Endothelial cell of umbilical vein (primary cell): ENCODE measurements at regions not wholly inside any gene's neighbourhood (a gene's known extent, or its start where the extent isn't known, plus 50 kb on each side); places are given as distances from the start of the nearest gene placed in this dataset.

Source experiments
- BruUV-seq: library from RNA; stranded (reverse); fragments of 400-500 nt; replicated peaks from 2 replicates; lab custom pipeline; 2021; lab: Mats Ljungman, UMichigan
- CTCF ChIA-PET: fragments of 300-600, 350-600 bp; sonication (Branson Sonifier 250); formaldehyde crosslinking; loops from one replicate; lab custom pipeline; 2021; ENCODE audit warnings: antibody characterized with exemption, inconsistent platforms; lab: Charles Lee
- POLR2A ChIA-PET: fragments of 300-600, 350-600 bp; sonication (Branson Sonifier 250); formaldehyde crosslinking; loops from one replicate; lab custom pipeline; 2021; ENCODE audit warnings: antibody characterized with exemption, inconsistent platforms; lab: Charles Lee
- DNase-seq: peaks from one replicate; pipeline ENCODE4 v3.0.0-alpha.2; 2011; ENCODE audit warnings: low read depth, low spot score
- FAIRE-seq: peaks from 2 replicates; lab custom pipeline; 2011; peaks lifted over from hg19 to GRCh38; lab: Jason Lieb, UNC
- H2AFZ ChIP-seq: 2 replicates; pipeline ENCODE4 v1.6.0; 2012; ENCODE audit warnings: low read depth, low read length, control low read depth, inconsistent platforms
- H3K27ac ChIP-seq: 2 replicates; pipeline ENCODE4 v1.5.1; 2011; ENCODE audit warnings: low read depth, mild to moderate bottlenecking, control low read depth, low read length, moderate library complexity; ENCODE audit not compliant: insufficient read depth
- H3K27me3 ChIP-seq, 2 experiments: 2 replicates each; pipeline versions ENCODE4 v1.6.0 to v1.6.1; 2011; ENCODE audit warnings: low read length in 2 of 2, mixed read lengths in 1 of 2; ENCODE audit not compliant: control insufficient read depth in 2 of 2, insufficient read depth in 2 of 2
- H3K36me3 ChIP-seq, 2 experiments: 2 replicates in 1 of 2; 3 replicates in 1 of 2; pipeline ENCODE4 v1.5.1; 2011; ENCODE audit warnings: low read length in 2 of 2, mild to moderate bottlenecking in 1 of 2, moderate library complexity in 1 of 2; ENCODE audit not compliant: control insufficient read depth in 2 of 2, insufficient read depth in 2 of 2; ENCODE audit errors: extremely low read depth in 1 of 2
- H3K4me1 ChIP-seq: 3 replicates; pipeline ENCODE4 v1.5.1; 2011; ENCODE audit warnings: mild to moderate bottlenecking, low read length; ENCODE audit not compliant: control insufficient read depth, insufficient read depth; ENCODE audit errors: extremely low read depth
- H3K4me2 ChIP-seq: 2 replicates; pipeline ENCODE4 v1.6.1; 2011; ENCODE audit warnings: low read length, control low read depth, mixed read lengths; ENCODE audit not compliant: insufficient read depth
- H3K4me3 ChIP-seq, 3 experiments: fragments of 200-600 bp in 1 of 3; sonication (generic), shearing (Covaris generic) in 1 of 3; replicated peaks in 1 of 3; 2 replicates each; pipeline ENCODE4 v1.5.1; 2011 to 2016; ENCODE audit warnings: control low read depth in 3 of 3, low read length in 3 of 3, mild to moderate bottlenecking in 2 of 3, inconsistent platforms in 1 of 3, low read depth in 1 of 3, moderate library complexity in 1 of 3; ENCODE audit not compliant: insufficient read depth in 1 of 3
- H3K79me2 ChIP-seq: 2 replicates; pipeline ENCODE4 v1.6.0; 2012; ENCODE audit warnings: low read length, inconsistent platforms; ENCODE audit not compliant: control insufficient read depth, insufficient read depth
- H3K9ac ChIP-seq: replicated peaks from 2 replicates; pipeline ENCODE3; 2011; ENCODE audit warnings: low read length, control low read depth; ENCODE audit not compliant: insufficient read depth; ENCODE audit errors: extremely low read depth
- H3K9me1 ChIP-seq: replicated peaks from 3 replicates; pipeline ENCODE4 v1.6.0; 2011; ENCODE audit warnings: mild to moderate bottlenecking, low read length; ENCODE audit not compliant: control insufficient read depth, insufficient read depth; ENCODE audit errors: extremely low read depth
- H3K9me3 ChIP-seq: replicated peaks from 2 replicates; pipeline ENCODE4 v1.5.1; 2012; ENCODE audit warnings: low read length, inconsistent platforms; ENCODE audit not compliant: control insufficient read depth, insufficient read depth
- H4K20me1 ChIP-seq: replicated peaks from 2 replicates; pipeline ENCODE3; 2011; ENCODE audit warnings: mild to moderate bottlenecking, low read length; ENCODE audit not compliant: control insufficient read depth, insufficient read depth; ENCODE audit errors: extremely low read depth
- CTCF ChIP-seq, 2 donors: IDR thresholded peaks; 1 replicate in 1 of 2; 2 replicates in 1 of 2; pipeline ENCODE4 v1.5.1; 2011; ENCODE audit warnings: low read length in 2 of 2, mild to moderate bottlenecking in 2 of 2, moderate library complexity in 2 of 2, control low read depth in 1 of 2, inconsistent platforms in 1 of 2, low read depth in 1 of 2; ENCODE audit not compliant: insufficient read depth in 1 of 2; ENCODE audit errors: extremely low read depth in 1 of 2
- EZH2 ChIP-seq: IDR thresholded peaks from 2 replicates; pipeline ENCODE4 v1.6.1; 2012; ENCODE audit warnings: borderline replicate concordance, low read depth, mild to moderate bottlenecking, moderate library complexity, low read length, inconsistent platforms; ENCODE audit not compliant: severe bottlenecking
- FOS ChIP-seq: IDR thresholded peaks from 2 replicates; pipeline ENCODE4 v1.6.1; 2011; ENCODE audit warnings: mild to moderate bottlenecking, low read length, moderate library complexity, borderline replicate concordance; ENCODE audit not compliant: insufficient read depth
- GATA2 ChIP-seq: IDR thresholded peaks from 2 replicates; pipeline ENCODE4 v1.7.0; 2011; ENCODE audit warnings: low read depth, mild to moderate bottlenecking, moderate library complexity, mixed read lengths, low read length; ENCODE audit not compliant: insufficient read length, insufficient read depth
- JUN ChIP-seq: IDR thresholded peaks from 2 replicates; pipeline ENCODE4 v1.6.1; 2011; ENCODE audit warnings: borderline replicate concordance, low read depth; ENCODE audit not compliant: insufficient read length, insufficient read depth
- MAX ChIP-seq: IDR thresholded peaks from 2 replicates; pipeline ENCODE4 v1.6.1; 2011; ENCODE audit not compliant: insufficient read depth, insufficient read length
- MYC ChIP-seq: IDR thresholded peaks from one replicate; pipeline ENCODE4 v1.6.1; 2011; ENCODE audit warnings: mild to moderate bottlenecking, low read depth, low read length
- POLR2A ChIP-seq: IDR thresholded peaks from 2 replicates; pipeline ENCODE4 v1.6.1; 2012; ENCODE audit warnings: low read depth, mild to moderate bottlenecking, control low read depth, low read length
- POLR2AphosphoS5 ChIP-seq: IDR thresholded peaks from 2 replicates; pipeline ENCODE4 v1.6.1; 2012; ENCODE audit warnings: low read depth, mild to moderate bottlenecking, control low read depth, low read length, moderate library complexity; ENCODE audit not compliant: insufficient read depth
- dilution Hi-C: fragments of 300-500 bp; cut with MboI; formaldehyde crosslinking; loops from one replicate; pipeline ENCODE4 v1.15.0; 2019; ENCODE audit warnings: low sequenced_read_pairs; ENCODE audit not compliant: extremely low pct_ligation_motif_present
- intact Hi-C: fragments of 100-400 bp; cut with micrococcal nuclease; formaldehyde crosslinking; loops from one replicate; pipeline ENCODE4 v1.10.0; 2022

- Histone ChIP-seq H3K27me3 (no peaks in the 10 kb centered on the region), H3K4me3 (no peak overlapping the region), H4K20me1 (no peaks in the 10 kb centered on the region), H3K9ac (no peak overlapping the region), H3K36me3 (no peaks in the 10 kb centered on the region), H3K79me2 (no peaks in the 10 kb centered on the region), H2AFZ (no peak overlapping the region), H3K4me2 (no peak overlapping the region), H3K9me1 (no peaks in the 10 kb centered on the region), H3K4me1 (no peaks in the 10 kb centered on the region), H3K27ac (no peak overlapping the region), H3K9me3 (no peaks in the 10 kb centered on the region)
- no peak for TF ChIP-seq MYC
- no peak for TF ChIP-seq POLR2A
- TF ChIP-seq GATA2 = no peak
- TF ChIP-seq CTCF (IDR thresholded peaks at IDR 0.05; ENCODE audit: extremely low read depth in 1 of 2, insufficient read depth in 1 of 2, low read depth in 1 of 2, low read length in 2 of 2) = no peak
- no peak for TF ChIP-seq MAX
- no peak for TF ChIP-seq FOS
- TF ChIP-seq JUN = no peak
- TF ChIP-seq POLR2AphosphoS5 = no peak
- TF ChIP-seq EZH2 = no peak
- intact Hi-C loops = no loop called here
- FAIRE-seq (no peak), DNase-seq (no peak)
- POLR2A ChIA-PET = no interaction called here
- no TSS peak for BruUV-seq
- dilution Hi-C loops = no loop called here
- CTCF ChIA-PET = no interaction called here
These were observed 81.9 kb upstream of the GREM2 start for GRCh38 chr1:240693844-240694243.
